ENCODE measurements at regions not wholly inside any gene's neighbourhood (a gene's known extent, or its start where the extent isn't known, plus 50 kb on each side); places are given as distances from the start of the nearest gene placed in this dataset.

- DNase-seq (ENCODE audit: low spot score) = no peak
These were observed 260.0 kb downstream of the DUSP6 start for GRCh38 chr12:89092297-89092696.

GRCh38 chr12:89091293-89091841 is 260.9 kb downstream of the DUSP6 start:
- DNase-seq (ENCODE audit: low spot score) = no peak

GRCh38 chr12:89089264-89089663 is 263.0 kb downstream of the DUSP6 start:
- DNase-seq (ENCODE audit: low spot score) = no peak

- DNase-seq (ENCODE audit: low spot score) = no peak
These were observed 264.4 kb downstream of the DUSP6 start for GRCh38 chr12:89087876-89088275.

GRCh38 chr12:89087149-89087825 is 265.0 kb downstream of the DUSP6 start:
- DNase-seq (ENCODE audit: low spot score) = no peak

- no peak for DNase-seq (ENCODE audit: low spot score)
These were observed 266.9 kb downstream of the DUSP6 start for GRCh38 chr12:89085421-89085820.

- DNase-seq (ENCODE audit: low spot score) = no peak
These were observed 267.6 kb downstream of the DUSP6 start for GRCh38 chr12:89084751-89085150.

- DNase-seq (ENCODE audit: low spot score) = no peak
These were observed 268.8 kb downstream of the DUSP6 start for GRCh38 chr12:89083491-89083890.

- DNase-seq (ENCODE audit: low spot score) = no peak
These were observed 269.9 kb downstream of the DUSP6 start for GRCh38 chr12:89082370-89082753.

GRCh38 chr12:89081719-89082369 is 270.5 kb downstream of the DUSP6 start:
- no peak for DNase-seq (ENCODE audit: low spot score)

GRCh38 chr12:89080793-89081465 is 271.4 kb downstream of the DUSP6 start:
- no peak for DNase-seq (ENCODE audit: low spot score)

- no peak for DNase-seq (ENCODE audit: low spot score)
These were observed 276.3 kb downstream of the DUSP6 start for GRCh38 chr12:89075880-89076540.

- no peak for DNase-seq (ENCODE audit: low spot score)
These were observed 278.6 kb downstream of the DUSP6 start for GRCh38 chr12:89073659-89074058.

- DNase-seq (ENCODE audit: low spot score) = no peak
These were observed 279.3 kb downstream of the DUSP6 start for GRCh38 chr12:89073027-89073398.

- DNase-seq (ENCODE audit: low spot score) = no peak
These were observed 279.8 kb downstream of the DUSP6 start for GRCh38 chr12:89072294-89073026.

GRCh38 chr12:89070603-89071002 is 281.7 kb downstream of the DUSP6 start:
- DNase-seq (ENCODE audit: low spot score) = no peak

- no peak for DNase-seq (ENCODE audit: low spot score)
These were observed 282.9 kb downstream of the DUSP6 start for GRCh38 chr12:89069431-89069830.

- no peak for DNase-seq (ENCODE audit: low spot score)
These were observed 284.7 kb downstream of the DUSP6 start for GRCh38 chr12:89067421-89068187.

GRCh38 chr12:89064780-89065179 is 287.5 kb downstream of the DUSP6 start:
- no peak for DNase-seq (ENCODE audit: low spot score)

GRCh38 chr12:89064151-89064550 is 288.1 kb downstream of the DUSP6 start:
- DNase-seq (ENCODE audit: low spot score) = no peak

GRCh38 chr12:89062996-89063395 is 289.3 kb downstream of the DUSP6 start:
- DNase-seq (ENCODE audit: low spot score) = no peak

All from CD4-positive, alpha-beta T cell treated with Interleukin-15 for 4 hours (primary cell).